Neural crest cell (in vitro differentiated cells): ENCODE measurements at regions not wholly inside any gene's neighbourhood (a gene's known extent, or its start where the extent isn't known, plus 50 kb on each side); places are given as distances from the start of the nearest gene placed in this dataset.

Source experiments
- DNase-seq: peaks from one replicate; pipeline ENCODE4 v3.0.0; 2021; ENCODE audit warnings: low read depth, mixed read lengths, low spot score
- H3K27ac Mint-ChIP-seq: one replicate; pipeline ENCODE4 v1.8.0; 2021; ENCODE audit warnings: mild to moderate bottlenecking, mixed read lengths; ENCODE audit not compliant: unreplicated experiment
- H3K27me3 Mint-ChIP-seq: 2 replicates; pipeline ENCODE4 v1.8.0; 2021; ENCODE audit warnings: low read depth, mild to moderate bottlenecking, mixed read lengths
- H3K36me3 Mint-ChIP-seq: 2 replicates; pipeline ENCODE4 v1.8.0; 2021; ENCODE audit warnings: low read depth, mild to moderate bottlenecking, mixed read lengths
- H3K4me1 Mint-ChIP-seq: 2 replicates; pipeline ENCODE4 v1.8.0; 2021; ENCODE audit warnings: mixed read lengths
- H3K4me3 Mint-ChIP-seq: one replicate; pipeline ENCODE4 v1.8.0; 2021; ENCODE audit warnings: mild to moderate bottlenecking, mixed read lengths
- H3K9me3 Mint-ChIP-seq: 2 replicates; pipeline ENCODE4 v1.8.0; 2021; ENCODE audit warnings: mixed read lengths
- TF ChIP-seq, protein P1 (sequence below): fragments of 200-600 bp; sonication (generic); conservative IDR thresholded peaks from 2 replicates; pipeline ENCODE4 v1.5.0; 2021; ENCODE audit warnings: antibody characterized with exemption, mild to moderate bottlenecking

DNA sequence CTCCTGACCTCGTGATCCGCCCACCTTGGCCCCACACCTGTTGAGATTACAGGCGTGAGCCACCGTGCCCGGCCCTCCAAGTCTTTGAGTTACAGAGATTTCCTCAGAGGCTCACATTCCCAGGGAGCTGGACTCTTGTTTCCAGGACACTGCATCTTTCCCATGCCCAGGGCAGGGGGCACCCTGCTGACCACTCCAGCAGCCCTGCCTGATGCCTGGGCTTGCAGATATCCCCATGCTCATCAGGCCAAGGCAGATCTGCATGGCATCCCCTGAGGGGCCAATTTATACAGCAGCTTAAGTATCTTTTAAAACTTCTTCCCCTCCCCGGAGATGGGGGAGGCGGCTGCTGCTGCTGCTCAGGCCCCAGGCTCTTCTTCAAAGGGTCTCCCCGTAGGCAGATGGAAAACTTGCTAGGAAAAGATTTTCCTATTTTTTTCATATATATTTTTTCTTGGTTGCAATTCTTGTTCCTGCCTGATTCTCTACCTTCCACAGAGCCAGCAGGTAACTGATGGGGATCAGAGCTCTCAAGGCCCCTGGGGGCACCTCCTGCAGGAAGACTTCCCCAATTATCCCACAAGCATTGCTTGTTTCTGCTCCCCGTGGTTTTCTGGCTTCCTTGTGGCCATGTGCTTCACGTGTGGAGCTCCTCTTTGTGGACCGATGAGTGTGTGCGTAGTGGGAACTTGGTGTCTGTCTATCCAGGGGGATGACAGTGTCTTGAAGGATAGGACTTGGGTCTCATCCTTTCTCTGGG, 102.2 kb upstream of the SDK2 start:
- no peak overlapping the region for H3K27ac Mint-ChIP-seq
- no peak overlapping the region for H3K4me3 Mint-ChIP-seq
- DNase-seq = no peak
- peaks cover 14% of the 10 kb centered on the region for H3K27me3 Mint-ChIP-seq
- no peaks in the 10 kb centered on the region for H3K9me3 Mint-ChIP-seq
- no peaks in the 10 kb centered on the region for H3K36me3 Mint-ChIP-seq
- no peaks in the 10 kb centered on the region for H3K4me1 Mint-ChIP-seq
- TF ChIP-seq, protein P1, sequence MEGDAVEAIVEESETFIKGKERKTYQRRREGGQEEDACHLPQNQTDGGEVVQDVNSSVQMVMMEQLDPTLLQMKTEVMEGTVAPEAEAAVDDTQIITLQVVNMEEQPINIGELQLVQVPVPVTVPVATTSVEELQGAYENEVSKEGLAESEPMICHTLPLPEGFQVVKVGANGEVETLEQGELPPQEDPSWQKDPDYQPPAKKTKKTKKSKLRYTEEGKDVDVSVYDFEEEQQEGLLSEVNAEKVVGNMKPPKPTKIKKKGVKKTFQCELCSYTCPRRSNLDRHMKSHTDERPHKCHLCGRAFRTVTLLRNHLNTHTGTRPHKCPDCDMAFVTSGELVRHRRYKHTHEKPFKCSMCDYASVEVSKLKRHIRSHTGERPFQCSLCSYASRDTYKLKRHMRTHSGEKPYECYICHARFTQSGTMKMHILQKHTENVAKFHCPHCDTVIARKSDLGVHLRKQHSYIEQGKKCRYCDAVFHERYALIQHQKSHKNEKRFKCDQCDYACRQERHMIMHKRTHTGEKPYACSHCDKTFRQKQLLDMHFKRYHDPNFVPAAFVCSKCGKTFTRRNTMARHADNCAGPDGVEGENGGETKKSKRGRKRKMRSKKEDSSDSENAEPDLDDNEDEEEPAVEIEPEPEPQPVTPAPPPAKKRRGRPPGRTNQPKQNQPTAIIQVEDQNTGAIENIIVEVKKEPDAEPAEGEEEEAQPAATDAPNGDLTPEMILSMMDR = no peak

DNA sequence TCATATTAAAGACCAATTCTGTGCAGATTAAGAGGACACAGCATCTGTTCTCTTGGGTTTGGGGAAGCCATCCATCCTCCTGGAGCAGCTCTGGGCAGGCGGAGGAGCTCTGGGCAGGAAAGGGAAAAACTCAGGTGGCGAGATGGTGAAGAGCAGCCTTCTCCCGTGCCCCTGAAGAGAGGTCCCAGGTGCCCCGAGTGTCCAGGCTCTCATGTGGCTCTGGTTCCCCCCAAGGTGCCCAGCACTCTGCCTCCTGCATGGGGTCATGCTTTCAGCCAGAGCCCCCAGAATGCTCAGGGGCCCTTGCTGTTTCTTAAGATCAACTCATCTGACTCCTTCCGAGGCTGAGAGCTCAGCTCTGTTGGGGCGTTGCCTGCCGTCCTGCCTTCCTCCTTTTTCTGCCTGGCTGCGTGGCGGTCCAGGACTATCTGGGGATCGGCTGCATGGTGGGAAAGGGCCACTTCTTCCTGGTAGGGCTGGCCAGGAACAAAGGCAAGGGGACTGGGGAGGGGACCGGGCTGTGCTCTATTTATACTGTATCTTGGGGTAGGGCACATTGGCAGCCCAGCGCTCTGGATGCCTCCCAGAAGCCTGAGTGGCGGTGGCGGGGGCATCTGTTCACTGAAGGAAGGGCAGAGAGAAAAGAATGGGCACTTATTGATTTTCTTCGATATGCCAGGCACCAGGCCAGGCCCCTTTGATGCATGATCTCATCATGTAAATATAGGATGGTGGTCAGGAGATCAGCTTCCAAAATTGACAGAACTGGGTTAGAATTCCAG, 103.2 kb upstream of the SDK2 start:
- Mint-ChIP-seq H3K9me3 (no peaks in the 10 kb centered on the region), H3K4me3 (no peak overlapping the region), H3K27ac (no peak overlapping the region), H3K36me3 (no peaks in the 10 kb centered on the region), H3K27me3 (peaks cover 11% of the 10 kb centered on the region), H3K4me1 (no peaks in the 10 kb centered on the region)
- TF ChIP-seq, protein P1 = no peak
- no peak for DNase-seq

DNA sequence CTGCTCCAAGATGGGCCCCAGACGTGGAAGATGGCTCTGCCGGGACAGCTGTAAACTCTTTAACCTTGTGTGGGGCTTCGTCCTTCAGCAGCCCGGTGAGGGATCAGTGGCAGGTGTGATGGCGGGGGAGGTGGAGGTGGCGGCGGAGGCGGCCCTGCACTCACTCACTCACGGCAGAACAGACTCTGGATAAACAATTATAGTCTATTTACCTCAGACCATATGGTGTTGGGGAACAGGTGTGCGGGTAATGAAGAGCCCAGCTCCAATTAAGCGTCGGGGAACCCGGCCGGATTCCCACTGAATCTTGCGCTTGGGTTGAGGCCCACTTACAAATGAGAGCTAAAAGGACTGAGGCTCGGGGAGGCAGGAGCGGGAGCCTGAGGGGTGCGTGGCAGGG, 104.3 kb upstream of the SDK2 start:
- no peaks in the 10 kb centered on the region for H3K36me3 Mint-ChIP-seq
- H3K4me1 Mint-ChIP-seq = no peaks in the 10 kb centered on the region
- H3K27me3 Mint-ChIP-seq = peaks cover 6% of the 10 kb centered on the region
- H3K9me3 Mint-ChIP-seq = no peaks in the 10 kb centered on the region
- TF ChIP-seq, protein P1 = no peak
- no peak for DNase-seq
- no peak overlapping the region for H3K4me3 Mint-ChIP-seq
- no peak overlapping the region for H3K27ac Mint-ChIP-seq

DNA sequence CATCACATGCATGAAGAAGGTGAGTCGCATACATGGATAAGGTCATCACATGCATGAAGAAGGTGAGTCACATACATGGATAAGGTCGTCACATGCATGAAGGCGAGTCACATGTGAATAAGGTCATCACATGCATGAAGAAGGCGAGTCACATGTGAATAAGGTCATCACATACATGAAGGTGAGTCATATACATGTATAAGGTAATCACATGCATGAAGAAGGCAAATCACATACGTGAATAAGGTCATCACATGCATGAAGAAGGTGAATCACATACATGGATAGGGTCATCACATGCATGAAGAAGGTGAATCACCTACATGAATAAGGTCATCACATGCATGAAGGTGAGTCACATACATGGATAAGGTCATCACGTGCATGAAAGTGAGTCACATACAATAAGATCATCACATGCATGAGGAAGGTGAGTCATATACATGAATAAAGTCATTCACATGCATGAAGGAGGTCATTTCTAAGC, 105.1 kb upstream of the SDK2 start:
- DNase-seq = no peak
- H3K4me3 Mint-ChIP-seq = no peak overlapping the region
- no peaks in the 10 kb centered on the region for H3K4me1 Mint-ChIP-seq
- H3K9me3 Mint-ChIP-seq = no peaks in the 10 kb centered on the region
- no peak overlapping the region for H3K27ac Mint-ChIP-seq
- peaks cover 6% of the 10 kb centered on the region for H3K27me3 Mint-ChIP-seq
- no peaks in the 10 kb centered on the region for H3K36me3 Mint-ChIP-seq
- TF ChIP-seq, protein P1 = no peak

DNA sequence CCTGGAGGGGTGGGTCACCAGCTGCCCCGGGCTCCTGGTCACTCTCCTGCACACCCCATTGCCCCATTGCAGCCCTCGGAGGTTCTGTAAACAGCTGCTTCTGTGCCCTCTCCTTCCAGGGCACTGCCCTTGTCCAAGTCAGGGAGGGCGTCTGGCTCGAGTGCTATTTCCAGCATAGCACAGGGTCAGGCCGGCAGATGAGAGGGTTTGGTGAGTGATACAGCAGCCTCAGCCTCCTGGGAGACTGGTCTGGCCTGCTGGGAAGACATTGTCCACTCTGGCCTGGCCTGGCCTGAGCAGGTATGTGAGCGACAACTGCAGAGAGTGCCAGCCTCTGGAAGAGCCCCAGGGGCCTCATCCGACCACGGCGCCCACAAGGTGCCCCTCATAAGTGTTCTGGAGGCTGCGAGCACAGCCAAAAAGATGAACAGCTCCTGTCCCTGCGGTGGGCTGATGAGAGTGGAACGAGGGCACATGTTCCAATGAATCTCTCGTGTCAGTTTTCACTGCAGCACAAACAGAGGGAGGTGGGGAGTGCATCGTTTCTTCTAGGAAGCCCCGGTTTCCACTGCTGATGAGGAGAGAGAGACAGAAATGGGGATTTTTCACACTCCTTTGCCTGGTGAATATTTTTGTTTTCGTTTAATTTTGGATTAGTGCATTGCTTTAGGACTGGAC, 105.8 kb upstream of the SDK2 start:
- TF ChIP-seq, protein P1 = no peak
- Mint-ChIP-seq H3K27me3 (no peaks in the 10 kb centered on the region), H3K4me3 (no peak overlapping the region), H3K9me3 (no peaks in the 10 kb centered on the region), H3K36me3 (no peaks in the 10 kb centered on the region), H3K4me1 (no peaks in the 10 kb centered on the region), H3K27ac (no peak overlapping the region)
- DNase-seq = no peak
